Activated naive CD4-positive, alpha-beta T cell treated with anti-CD3 and anti-CD28 coated beads for 36 hours (primary cell): ENCODE measurements at regions not wholly inside any gene's neighbourhood (a gene's known extent, or its start where the extent isn't known, plus 50 kb on each side); places are given as distances from the start of the nearest gene placed in this dataset.

Experiments
- CTCF ChIA-PET: fragments of 350-600 bp; sonication (Branson Sonifier 250); formaldehyde crosslinking; loops from one replicate; lab custom pipeline; 2021; ENCODE audit warnings: antibody characterized with exemption; lab: Charles Lee
- DNase-seq: peaks from one replicate; pipeline ENCODE4 v3.0.0-alpha.2; 2020
- H3K27ac Mint-ChIP-seq: one replicate; pipeline ENCODE4 v1.8.0; 2021; ENCODE audit warnings: mild to moderate bottlenecking, mixed read lengths
- H3K27me3 Mint-ChIP-seq: one replicate; pipeline ENCODE4 v1.8.0; 2021; ENCODE audit warnings: low read depth, mixed read lengths
- H3K36me3 Mint-ChIP-seq: one replicate; pipeline ENCODE4 v1.8.0; 2021; ENCODE audit warnings: low read depth, mixed read lengths
- H3K4me1 Mint-ChIP-seq: one replicate; pipeline ENCODE4 v1.8.0; 2021; ENCODE audit warnings: low read depth, mixed read lengths
- H3K4me3 Mint-ChIP-seq: one replicate; pipeline ENCODE4 v1.8.0; 2021; ENCODE audit warnings: mild to moderate bottlenecking, moderate library complexity, mixed read lengths
- H3K9me3 Mint-ChIP-seq: one replicate; pipeline ENCODE4 v1.8.0; 2021; ENCODE audit warnings: mixed read lengths
- intact Hi-C: fragments of 100-400 bp; cut with micrococcal nuclease; formaldehyde crosslinking; loops from one replicate; pipeline ENCODE4 v1.15.1; 2023

- no peaks in the 10 kb centered on the region for H3K9me3 Mint-ChIP-seq
- H3K27ac Mint-ChIP-seq: no peak overlapping the region
- DNase-seq: no peak
- H3K36me3 Mint-ChIP-seq: no peaks in the 10 kb centered on the region
- intact Hi-C loops: no loop called here
- H3K4me1 Mint-ChIP-seq: no peaks in the 10 kb centered on the region
- H3K27me3 Mint-ChIP-seq: no peaks in the 10 kb centered on the region
- CTCF ChIA-PET: no interaction called here
- no peak overlapping the region for H3K4me3 Mint-ChIP-seq
These were observed 60.9 kb upstream of the RGS2 start for GRCh38 chr1:192747943-192748342.

GRCh38 chr1:192749349-192749748 is 59.5 kb upstream of the RGS2 start:
- Mint-ChIP-seq H3K9me3 (no peaks in the 10 kb centered on the region), H3K27ac (no peak overlapping the region), H3K36me3 (no peaks in the 10 kb centered on the region), H3K4me3 (no peak overlapping the region), H3K4me1 (no peaks in the 10 kb centered on the region), H3K27me3 (no peaks in the 10 kb centered on the region)
- no peak for DNase-seq
- intact Hi-C loops: no loop called here
- CTCF ChIA-PET: no interaction called here

- no peaks in the 10 kb centered on the region for H3K4me1 Mint-ChIP-seq
- no peak overlapping the region for H3K4me3 Mint-ChIP-seq
- intact Hi-C loops: no loop called here
- CTCF ChIA-PET: no interaction called here
- H3K27me3 Mint-ChIP-seq: no peaks in the 10 kb centered on the region
- H3K9me3 Mint-ChIP-seq: no peaks in the 10 kb centered on the region
- no peak for DNase-seq
- no peaks in the 10 kb centered on the region for H3K36me3 Mint-ChIP-seq
- H3K27ac Mint-ChIP-seq: no peak overlapping the region
These were observed 57.6 kb upstream of the RGS2 start for GRCh38 chr1:192751260-192751659.

- Mint-ChIP-seq H3K36me3 (no peaks in the 10 kb centered on the region), H3K4me1 (no peaks in the 10 kb centered on the region), H3K9me3 (no peaks in the 10 kb centered on the region), H3K27me3 (peaks cover 2% of the 10 kb centered on the region), H3K4me3 (no peak overlapping the region), H3K27ac (no peak overlapping the region)
- intact Hi-C loops: no loop called here
- DNase-seq: no peak
- CTCF ChIA-PET: no interaction called here
These were observed 52.5 kb upstream of the RGS2 start for GRCh38 chr1:192756314-192756713.

GRCh38 chr1:192756847-192757246 is 52.0 kb upstream of the RGS2 start:
- Mint-ChIP-seq H3K9me3 (no peaks in the 10 kb centered on the region), H3K4me3 (no peak overlapping the region), H3K4me1 (no peaks in the 10 kb centered on the region), H3K27ac (no peak overlapping the region), H3K27me3 (peaks cover 2% of the 10 kb centered on the region), H3K36me3 (no peaks in the 10 kb centered on the region)
- no peak for DNase-seq
- CTCF ChIA-PET: no interaction called here
- intact Hi-C loops: no loop called here

GRCh38 chr1:192758492-192758891 is 50.3 kb upstream of the RGS2 start:
- CTCF ChIA-PET: no interaction called here
- no peaks in the 10 kb centered on the region for H3K36me3 Mint-ChIP-seq
- peaks cover 11% of the 10 kb centered on the region for H3K27me3 Mint-ChIP-seq
- no peak overlapping the region for H3K27ac Mint-ChIP-seq
- no peaks in the 10 kb centered on the region for H3K4me1 Mint-ChIP-seq
- H3K9me3 Mint-ChIP-seq: no peaks in the 10 kb centered on the region
- no peak for DNase-seq
- intact Hi-C loops: no loop called here
- no peak overlapping the region for H3K4me3 Mint-ChIP-seq
